Occipital lobe (tissue), 1 donor: ENCODE measurements at regions not wholly inside any gene's neighbourhood (a gene's known extent, or its start where the extent isn't known, plus 50 kb on each side); places are given as distances from the start of the nearest gene placed in this dataset.

Experiments used
- DNase-seq: peaks from one replicate; lab custom pipeline; 2025; lab: John Stamatoyannopoulos, UW

DNA sequence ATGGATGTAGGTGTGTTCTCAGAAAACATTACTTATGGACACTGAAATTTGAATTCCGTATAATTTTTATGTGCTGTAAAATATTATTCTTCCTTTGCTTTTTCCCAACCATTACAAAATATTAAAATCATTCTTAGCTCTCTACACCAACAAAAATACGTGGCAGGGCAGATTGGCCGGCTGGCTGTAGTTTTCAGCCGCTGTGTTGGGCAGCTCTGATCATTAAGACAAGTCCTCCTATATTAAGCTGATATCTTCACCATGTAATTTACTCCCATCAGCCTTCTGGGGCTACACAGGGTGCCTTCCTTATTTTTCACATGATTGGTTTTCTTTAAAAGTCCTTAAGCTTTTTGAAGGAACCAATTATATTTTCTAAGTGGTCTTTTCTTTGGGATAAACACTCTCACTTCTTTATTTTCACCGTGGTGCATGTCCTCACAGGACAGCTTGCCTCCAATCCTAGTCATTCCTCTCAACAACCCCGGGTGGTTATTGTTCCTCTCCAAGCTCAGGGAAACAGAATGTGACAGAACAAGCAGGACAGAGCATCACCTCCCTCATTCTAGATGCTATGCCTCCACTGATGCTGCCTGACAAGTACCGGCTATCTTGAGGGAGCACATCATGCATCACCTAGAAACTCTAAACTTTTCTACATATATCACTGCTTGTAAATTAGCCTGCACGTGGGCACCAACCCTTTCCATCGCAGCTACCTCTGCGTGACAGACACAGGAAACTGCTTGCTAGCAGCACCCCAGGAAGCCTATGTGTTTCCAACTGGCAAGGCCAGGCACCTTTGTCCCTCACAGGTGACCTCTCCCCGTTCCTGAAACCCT is 362.3 kb downstream of the MYCN start:
- DNase-seq: no peak

GRCh38 chr2:16301961-16302360 is 361.6 kb downstream of the MYCN start:
- no peak for DNase-seq

- no peak for DNase-seq
These were observed 358.5 kb downstream of the MYCN start for GRCh38 chr2:16298866-16299265.

DNA sequence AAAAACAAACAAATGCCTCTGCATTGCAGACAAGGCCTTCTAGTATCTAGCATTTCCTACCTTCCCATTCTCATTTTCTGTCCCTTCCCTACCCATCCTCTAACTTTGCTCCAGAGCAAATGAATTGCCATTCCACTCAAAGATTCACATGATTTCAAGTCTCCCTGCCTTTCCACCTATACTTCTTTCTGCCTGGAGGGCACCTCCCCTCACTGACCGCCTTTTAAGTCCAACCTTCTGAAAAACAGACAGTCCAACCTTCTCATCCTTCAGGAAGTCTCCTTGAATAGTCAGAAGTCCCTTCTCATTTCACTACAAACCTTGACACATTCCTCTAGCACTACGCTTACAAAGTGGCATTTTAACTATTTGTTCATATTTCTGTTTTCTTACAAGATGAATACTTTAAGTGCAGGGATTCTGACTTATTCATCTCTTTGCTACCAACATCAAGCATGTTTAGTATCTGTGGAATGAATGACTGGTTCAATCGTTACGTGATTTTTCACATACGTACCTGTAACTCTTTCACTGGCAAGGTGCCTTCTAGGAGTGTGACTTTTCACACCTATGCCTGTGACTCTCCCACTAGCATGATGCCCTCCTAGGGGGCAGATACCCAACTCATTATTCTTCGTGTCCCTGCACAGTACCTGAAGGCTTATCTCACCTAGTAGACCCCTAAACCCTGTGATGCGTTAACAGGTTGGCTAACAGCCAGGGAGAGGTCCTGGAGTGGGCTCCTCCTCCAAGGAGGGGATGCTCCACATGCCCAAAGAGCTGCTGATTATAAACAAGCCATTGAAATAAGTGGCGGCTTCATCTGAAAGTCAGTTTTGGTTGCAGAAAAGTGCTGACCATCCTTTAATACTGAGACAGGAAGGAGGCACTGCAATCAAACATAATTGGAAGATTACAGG is 356.2 kb downstream of the MYCN start:
- DNase-seq: no peak

DNA sequence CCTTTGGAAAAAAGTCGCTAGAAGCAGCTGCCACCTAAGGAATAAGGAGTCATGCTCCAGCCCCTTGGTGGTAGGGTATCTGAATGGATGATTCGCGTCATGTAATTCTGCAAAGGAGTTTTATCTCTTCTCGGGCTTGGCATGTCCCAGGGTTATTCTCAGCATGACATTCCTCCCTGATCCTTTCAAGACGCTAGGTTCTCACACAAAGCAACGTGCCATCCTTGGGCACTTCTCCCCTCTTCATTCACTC is 355.6 kb downstream of the MYCN start:
- DNase-seq: no peak

GRCh38 chr2:16294791-16295190 is 354.4 kb downstream of the MYCN start:
- DNase-seq: no peak

DNA sequence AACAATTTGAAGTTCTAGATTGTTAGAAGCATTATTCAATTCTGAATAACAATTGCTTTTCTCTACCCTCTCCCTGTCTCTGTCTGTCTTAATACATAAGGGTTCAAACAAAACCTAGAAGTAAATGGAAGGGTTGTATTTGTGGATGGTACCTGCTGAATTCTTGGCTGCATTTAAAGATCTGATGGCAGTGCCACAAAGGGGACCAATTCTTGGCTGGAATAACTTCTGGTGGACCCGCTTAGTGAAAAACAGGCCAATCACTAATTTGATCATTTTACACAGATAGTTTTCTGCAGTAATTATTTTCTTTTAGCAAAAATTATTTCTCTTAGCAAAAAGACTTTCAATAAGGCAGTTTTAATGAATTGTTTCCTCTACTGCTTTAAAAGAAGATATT is 353.5 kb downstream of the MYCN start:
- DNase-seq: no peak

GRCh38 chr2:16293398-16293797 is 353.0 kb downstream of the MYCN start:
- no peak for DNase-seq

GRCh38 chr2:16291731-16292550 is 351.6 kb downstream of the MYCN start:
- DNase-seq: no peak

GRCh38 chr2:16291226-16291625 is 350.9 kb downstream of the MYCN start:
- no peak for DNase-seq

- DNase-seq: no peak
These were observed 350.1 kb downstream of the MYCN start for GRCh38 chr2:16290311-16291020.

- no peak for DNase-seq
These were observed 348.2 kb downstream of the MYCN start for GRCh38 chr2:16288371-16289112.

DNA sequence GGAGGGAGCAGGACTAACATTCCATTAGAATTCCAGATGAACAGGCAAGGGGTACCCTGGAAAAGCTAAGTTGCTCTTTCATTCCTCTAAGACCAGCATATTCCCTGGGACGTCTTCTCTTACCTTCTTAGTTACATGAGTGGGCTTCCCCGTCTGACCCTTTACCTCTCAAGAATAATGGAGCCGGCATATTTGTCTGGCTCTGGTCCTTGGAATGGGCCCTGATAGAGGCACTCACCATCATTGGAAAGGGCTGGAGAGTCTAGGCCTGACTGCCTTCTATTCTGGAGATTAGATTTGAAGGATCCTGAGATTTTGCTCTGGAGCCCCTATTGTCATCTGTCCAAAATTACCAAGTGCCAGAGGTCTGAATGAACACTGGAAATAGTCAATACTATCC is 347.5 kb downstream of the MYCN start:
- DNase-seq: no peak

- no peak for DNase-seq
These were observed 346.9 kb downstream of the MYCN start for GRCh38 chr2:16287281-16287680.

- no peak for DNase-seq
These were observed 345.6 kb downstream of the MYCN start for GRCh38 chr2:16285813-16286510.

- no peak for DNase-seq
These were observed 344.7 kb downstream of the MYCN start for GRCh38 chr2:16284941-16285625.

- DNase-seq: no peak
These were observed 342.9 kb downstream of the MYCN start for GRCh38 chr2:16283071-16283850.

GRCh38 chr2:16282511-16282910 is 342.2 kb downstream of the MYCN start:
- DNase-seq: no peak
